ENCODE measurements at regions not wholly inside any gene's neighbourhood (a gene's known extent, or its start where the extent isn't known, plus 50 kb on each side); places are given as distances from the start of the nearest gene placed in this dataset.
"Not testable (repeated sequence)": the region's sequence is repeated elsewhere in the genome, so short reads cannot be mapped to it uniquely, and the experiment has no call there.

DNA sequence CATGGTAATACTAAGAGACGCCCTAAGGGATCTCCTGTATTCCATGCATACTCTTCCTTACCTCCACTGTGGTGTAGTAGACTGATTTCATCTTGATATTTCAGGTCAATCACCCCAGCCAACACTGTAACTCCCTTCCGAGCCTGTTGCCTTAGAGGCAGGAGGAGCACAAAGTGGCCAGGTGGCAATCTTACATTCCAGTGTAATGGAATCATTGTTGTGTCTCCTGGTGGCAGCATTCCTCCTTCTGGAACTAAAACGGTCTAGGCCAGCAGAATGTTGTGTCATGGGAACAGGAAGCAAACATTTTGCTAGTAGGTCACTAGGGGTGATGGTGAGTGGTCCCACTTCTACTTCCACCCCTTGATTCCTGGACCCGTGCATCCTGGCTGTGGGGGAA, 405.7 kb upstream of the SLC10A2 start:
- TF ChIP-seq, protein P1, sequence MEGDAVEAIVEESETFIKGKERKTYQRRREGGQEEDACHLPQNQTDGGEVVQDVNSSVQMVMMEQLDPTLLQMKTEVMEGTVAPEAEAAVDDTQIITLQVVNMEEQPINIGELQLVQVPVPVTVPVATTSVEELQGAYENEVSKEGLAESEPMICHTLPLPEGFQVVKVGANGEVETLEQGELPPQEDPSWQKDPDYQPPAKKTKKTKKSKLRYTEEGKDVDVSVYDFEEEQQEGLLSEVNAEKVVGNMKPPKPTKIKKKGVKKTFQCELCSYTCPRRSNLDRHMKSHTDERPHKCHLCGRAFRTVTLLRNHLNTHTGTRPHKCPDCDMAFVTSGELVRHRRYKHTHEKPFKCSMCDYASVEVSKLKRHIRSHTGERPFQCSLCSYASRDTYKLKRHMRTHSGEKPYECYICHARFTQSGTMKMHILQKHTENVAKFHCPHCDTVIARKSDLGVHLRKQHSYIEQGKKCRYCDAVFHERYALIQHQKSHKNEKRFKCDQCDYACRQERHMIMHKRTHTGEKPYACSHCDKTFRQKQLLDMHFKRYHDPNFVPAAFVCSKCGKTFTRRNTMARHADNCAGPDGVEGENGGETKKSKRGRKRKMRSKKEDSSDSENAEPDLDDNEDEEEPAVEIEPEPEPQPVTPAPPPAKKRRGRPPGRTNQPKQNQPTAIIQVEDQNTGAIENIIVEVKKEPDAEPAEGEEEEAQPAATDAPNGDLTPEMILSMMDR (IDR thresholded peaks at IDR 0.05; ENCODE audit: low read depth, low read length) = no peak
- no peak for DNase-seq (ENCODE audit: low read depth in 2 of 2)
- no peak overlapping the region for H3K4me3 ChIP-seq (replicated peaks in 1 of 2; ENCODE audit: low read depth in 2 of 2, low read length in 2 of 2)

DNA sequence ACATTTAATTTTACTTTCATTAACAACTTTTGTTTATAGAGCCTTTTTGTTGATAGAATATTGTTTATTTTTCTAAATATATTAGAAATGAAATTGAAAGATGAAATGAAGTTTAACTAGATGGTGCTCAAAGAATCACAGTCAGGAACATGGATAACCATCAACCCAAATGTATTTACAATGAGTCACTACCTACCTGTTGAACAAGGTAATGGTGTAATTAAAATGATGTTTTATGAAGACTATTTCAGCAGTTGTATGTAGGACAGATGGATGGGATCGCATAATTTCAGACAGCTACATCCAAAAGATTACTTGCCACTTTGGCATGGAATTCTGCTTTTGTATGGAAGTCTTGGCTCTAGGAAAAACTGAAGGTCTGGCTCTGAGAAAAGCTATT, 403.6 kb upstream of the SLC10A2 start:
- no peak for DNase-seq (ENCODE audit: low read depth in 2 of 2)
- H3K4me3 ChIP-seq (replicated peaks in 1 of 2; ENCODE audit: low read depth in 2 of 2, low read length in 2 of 2) = no peak overlapping the region
- TF ChIP-seq, protein P1 (IDR thresholded peaks at IDR 0.05; ENCODE audit: low read depth, low read length) = no peak

DNA sequence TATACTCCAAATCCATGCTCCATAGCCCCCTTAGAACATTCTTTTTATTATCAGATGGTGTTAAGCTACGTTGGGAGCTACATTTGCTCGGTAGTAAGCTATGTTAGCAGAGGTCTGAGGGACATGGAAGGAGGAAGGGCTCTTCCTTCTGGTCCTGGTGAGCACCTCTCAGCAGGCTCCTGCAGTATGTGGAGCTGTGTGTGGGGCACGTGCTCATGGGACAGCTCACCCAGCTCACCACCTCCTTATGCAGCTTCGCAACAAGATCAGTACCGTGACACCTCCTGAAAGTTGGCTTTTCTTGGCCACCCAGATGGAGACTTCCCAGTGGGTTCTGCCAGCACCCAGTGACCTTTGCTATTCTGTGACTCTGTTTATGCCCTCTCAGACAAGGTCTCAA, 400.5 kb upstream of the SLC10A2 start:
- no peak for DNase-seq (ENCODE audit: low read depth in 2 of 2)
- TF ChIP-seq, protein P1 (IDR thresholded peaks at IDR 0.05; ENCODE audit: low read depth, low read length) = no peak
- no peak overlapping the region for H3K4me3 ChIP-seq (replicated peaks in 1 of 2; ENCODE audit: low read depth in 2 of 2, low read length in 2 of 2)

DNA sequence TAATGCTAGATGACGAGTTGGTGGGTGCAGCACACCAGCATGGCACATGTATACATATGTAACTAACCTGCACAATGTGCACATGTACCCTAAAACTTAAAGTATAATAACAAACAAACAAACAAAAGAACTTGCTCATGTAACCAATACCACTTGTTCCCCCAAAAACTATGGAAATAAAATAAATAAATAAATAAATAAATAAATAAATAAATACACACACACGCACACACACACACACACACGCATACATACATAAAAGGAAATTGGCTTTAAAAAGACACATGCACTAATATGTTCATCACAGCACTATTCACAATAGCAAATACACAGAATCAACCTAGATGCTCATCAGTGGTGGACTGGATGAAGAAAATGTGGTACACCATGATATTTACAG, 394.0 kb upstream of the SLC10A2 start:
- H3K4me3 ChIP-seq (replicated peaks in 1 of 2; ENCODE audit: low read depth in 2 of 2, low read length in 2 of 2); DNase-seq (ENCODE audit: low read depth in 2 of 2): not testable (repeated sequence)

DNA sequence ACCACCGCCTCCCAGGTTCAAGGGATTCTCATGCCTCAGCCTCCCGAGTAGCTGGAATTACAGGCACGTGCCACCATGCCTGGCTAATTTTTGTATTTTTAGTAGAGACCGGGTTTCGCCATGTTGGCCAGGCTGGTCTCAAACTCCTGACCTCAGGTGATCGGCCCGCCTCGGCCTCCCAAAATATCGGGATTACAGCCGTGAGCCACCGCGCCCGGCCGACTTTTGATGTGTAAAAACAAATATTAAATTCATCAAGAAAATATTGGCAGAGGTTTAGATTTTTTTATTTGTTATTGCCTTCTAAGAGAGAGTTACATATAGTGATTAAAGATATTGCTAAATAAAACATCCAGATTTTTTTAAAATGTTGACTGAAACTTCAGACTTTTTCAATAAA, 390.8 kb upstream of the SLC10A2 start:
- not testable (repeated sequence) for DNase-seq (ENCODE audit: low read depth in 2 of 2); H3K4me3 ChIP-seq (replicated peaks in 1 of 2; ENCODE audit: low read depth in 2 of 2, low read length in 2 of 2)

DNA sequence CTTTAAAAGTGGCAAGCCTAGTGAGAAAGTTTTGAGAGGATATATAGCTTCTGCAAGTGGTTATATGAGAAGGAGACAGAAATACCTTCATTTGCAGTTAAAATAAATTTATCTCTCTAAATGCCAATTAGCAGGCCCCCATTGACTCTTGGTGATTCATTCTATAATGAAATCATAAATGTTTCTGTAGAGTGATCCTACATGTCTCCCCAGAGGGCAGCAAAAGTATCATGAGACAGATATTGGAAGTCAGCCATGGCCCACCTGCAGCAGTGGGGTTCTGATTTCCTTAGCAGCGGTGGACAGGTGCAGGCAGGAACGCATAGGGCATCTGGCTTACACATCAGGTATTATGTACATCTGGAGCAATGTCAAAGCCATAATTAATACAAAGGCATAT, 385.4 kb upstream of the SLC10A2 start:
- no peak for DNase-seq (ENCODE audit: low read depth in 2 of 2)
- TF ChIP-seq, protein P1 (IDR thresholded peaks at IDR 0.05; ENCODE audit: low read depth, low read length) = no peak
- H3K4me3 ChIP-seq (replicated peaks in 1 of 2; ENCODE audit: low read depth in 2 of 2, low read length in 2 of 2) = no peak overlapping the region

DNA sequence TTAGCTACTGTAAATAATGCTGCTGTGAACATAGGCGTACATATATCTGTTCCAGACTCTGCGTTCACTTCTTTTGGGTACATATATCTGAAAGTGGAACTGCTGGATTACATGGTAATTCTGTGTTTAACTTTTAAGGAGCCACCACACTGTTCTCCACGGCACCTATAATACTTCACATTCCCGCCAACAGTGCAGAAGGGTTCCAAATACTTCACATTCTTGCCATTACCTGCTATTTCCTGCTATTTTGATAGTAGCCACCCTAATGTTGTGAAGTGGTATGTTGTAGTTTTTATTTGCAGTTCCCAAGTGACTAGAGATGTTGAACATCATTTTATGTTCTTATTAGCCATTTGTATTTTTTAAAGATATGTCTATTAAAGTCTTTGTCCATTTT, 377.4 kb upstream of the SLC10A2 start:
- TF ChIP-seq, protein P1 (IDR thresholded peaks at IDR 0.05; ENCODE audit: low read depth, low read length) = no peak
- DNase-seq (ENCODE audit: low read depth in 2 of 2) = no peak
- no peak overlapping the region for H3K4me3 ChIP-seq (replicated peaks in 1 of 2; ENCODE audit: low read depth in 2 of 2, low read length in 2 of 2)

DNA sequence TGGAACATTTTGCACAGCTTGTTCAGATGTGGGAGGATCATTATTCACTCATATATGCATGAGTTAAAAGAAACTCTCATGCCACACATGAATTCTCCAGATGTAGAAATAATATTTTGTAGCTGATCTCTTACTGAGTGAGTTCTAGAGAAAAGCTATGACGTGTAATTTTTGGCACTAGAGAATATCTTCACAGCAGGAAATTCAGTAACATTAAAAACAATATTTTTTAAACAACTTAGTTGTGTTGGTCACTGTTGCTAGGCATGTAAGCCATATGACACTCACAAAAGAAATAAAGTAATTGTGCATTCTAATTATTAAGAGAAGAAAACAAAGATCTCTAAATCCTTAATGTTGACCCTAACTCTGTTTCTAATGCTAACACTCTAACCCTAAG, 371.4 kb upstream of the SLC10A2 start:
- TF ChIP-seq, protein P1 (IDR thresholded peaks at IDR 0.05; ENCODE audit: low read depth, low read length) = no peak

More for the DNA sequence above, 371.4 kb upstream of the SLC10A2 start:
- H3K4me3 ChIP-seq (replicated peaks in 1 of 2; ENCODE audit: low read depth in 2 of 2, low read length in 2 of 2) = no peak overlapping the region
- DNase-seq (ENCODE audit: low read depth in 2 of 2) = no peak
